ENCODE measurements at regions not wholly inside any gene's neighbourhood (a gene's known extent, or its start where the extent isn't known, plus 50 kb on each side); places are given as distances from the start of the nearest gene placed in this dataset.
"Not testable (repeated sequence)": the region's sequence is repeated elsewhere in the genome, so short reads cannot be mapped to it uniquely, and the experiment has no call there.

DNA sequence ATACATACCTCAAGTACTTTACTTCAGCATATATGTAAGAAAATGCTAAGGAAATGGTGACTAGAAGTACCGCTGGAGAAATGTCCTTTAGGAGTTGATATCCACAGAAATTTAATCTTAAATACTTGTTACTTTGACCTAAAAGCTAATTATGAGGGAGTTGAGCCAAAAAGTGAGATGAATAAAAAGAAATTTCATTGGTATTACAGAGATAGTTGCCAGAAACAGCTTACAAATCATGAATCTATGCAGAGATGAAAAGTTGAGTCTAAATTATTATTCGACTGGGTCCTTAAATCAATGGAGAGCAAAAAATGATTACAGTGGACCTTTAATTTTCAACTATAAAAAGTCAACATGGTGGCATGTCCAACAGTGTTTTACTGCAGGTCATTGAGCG lies 160.9 kb downstream of the MZT1 start:
- Histone ChIP-seq H3K4me3 (ENCODE audit: low read length) (no peak overlapping the region), H2AFZ (ENCODE audit: low read depth, low read length) (no peak overlapping the region), H3K4me1 (ENCODE audit: insufficient read depth, low read length) (no peaks in the 10 kb centered on the region), H3K27me3 (ENCODE audit: insufficient read depth, low read length) (no peaks in the 10 kb centered on the region), H3K36me3 (ENCODE audit: insufficient read depth, low read length) (no peaks in the 10 kb centered on the region), H3K9me3 (ENCODE audit: low read length) (no peaks in the 10 kb centered on the region)

DNA sequence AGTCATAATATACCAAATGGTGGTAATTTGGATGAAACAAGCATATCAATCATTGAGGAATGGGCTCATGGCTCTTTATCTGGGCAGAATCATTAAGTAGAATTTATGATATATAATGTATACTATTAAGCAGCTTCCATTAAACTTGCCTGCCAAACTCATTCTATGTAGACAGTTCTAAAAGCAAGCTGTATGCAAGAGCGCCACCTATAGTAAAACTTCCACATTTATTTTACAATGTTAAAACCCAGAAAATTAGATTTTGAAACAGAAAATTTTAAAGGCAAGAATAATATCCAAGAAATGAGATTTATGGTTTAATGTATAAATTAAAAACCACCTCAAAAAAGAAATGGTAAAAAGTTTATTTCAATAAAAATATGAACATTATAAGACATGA lies 161.5 kb downstream of the MZT1 start:
- no peaks in the 10 kb centered on the region for H3K4me1 ChIP-seq (ENCODE audit: insufficient read depth, low read length)
- no peak overlapping the region for H2AFZ ChIP-seq (ENCODE audit: low read depth, low read length)
- no peaks in the 10 kb centered on the region for H3K36me3 ChIP-seq (ENCODE audit: insufficient read depth, low read length)
- H3K4me3 ChIP-seq (ENCODE audit: low read length): no peak overlapping the region
- no peaks in the 10 kb centered on the region for H3K9me3 ChIP-seq (ENCODE audit: low read length)
- H3K27me3 ChIP-seq (ENCODE audit: insufficient read depth, low read length): no peaks in the 10 kb centered on the region

DNA sequence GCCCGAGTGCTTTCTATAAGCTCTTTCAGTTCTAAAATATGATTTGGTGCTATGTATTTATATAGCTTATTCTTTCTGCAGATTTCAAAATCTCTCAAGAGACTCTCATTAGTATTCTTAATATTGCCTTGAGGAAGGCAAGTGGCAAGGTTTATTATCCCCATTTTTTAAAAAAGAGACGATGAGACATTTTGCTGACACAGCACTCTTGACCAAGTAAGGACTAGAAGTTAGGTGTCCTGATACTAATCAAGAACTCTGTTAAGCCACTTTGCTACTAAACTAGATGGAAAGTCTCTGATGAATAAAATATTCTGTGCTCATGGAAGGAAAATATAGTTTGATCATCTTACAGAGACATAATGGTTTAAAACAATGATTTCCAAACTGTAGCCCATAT lies 164.7 kb downstream of the MZT1 start:
- Histone ChIP-seq H3K36me3 (ENCODE audit: insufficient read depth, low read length) (no peaks in the 10 kb centered on the region), H2AFZ (ENCODE audit: low read depth, low read length) (no peak overlapping the region), H3K4me3 (ENCODE audit: low read length) (no peak overlapping the region), H3K9me3 (ENCODE audit: low read length) (no peaks in the 10 kb centered on the region), H3K4me1 (ENCODE audit: insufficient read depth, low read length) (no peaks in the 10 kb centered on the region), H3K27me3 (ENCODE audit: insufficient read depth, low read length) (no peaks in the 10 kb centered on the region)

DNA sequence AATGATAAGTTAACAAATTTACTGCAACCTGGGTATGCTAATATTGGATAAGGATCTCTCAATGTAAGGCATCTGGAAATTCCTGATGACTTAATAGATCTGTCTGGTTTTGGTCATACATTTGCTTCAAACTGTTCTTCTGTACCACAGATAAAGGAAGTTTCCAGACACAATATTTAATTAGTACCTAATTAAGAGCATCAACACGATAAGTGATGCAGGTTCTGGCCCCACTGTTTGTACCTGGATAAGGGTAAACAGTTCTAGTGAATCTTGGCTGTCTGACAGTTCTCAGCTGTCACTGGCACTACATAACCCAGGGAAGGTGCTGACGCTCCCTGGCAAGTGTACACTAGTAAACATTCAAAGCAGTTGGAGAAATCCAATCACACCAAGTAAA lies 165.6 kb downstream of the MZT1 start:
- no peaks in the 10 kb centered on the region for H3K36me3 ChIP-seq (ENCODE audit: insufficient read depth, low read length)
- H3K4me3 ChIP-seq (ENCODE audit: low read length): no peak overlapping the region
- no peak overlapping the region for H2AFZ ChIP-seq (ENCODE audit: low read depth, low read length)
- H3K4me1 ChIP-seq (ENCODE audit: insufficient read depth, low read length): no peaks in the 10 kb centered on the region
- no peaks in the 10 kb centered on the region for H3K9me3 ChIP-seq (ENCODE audit: low read length)
- H3K27me3 ChIP-seq (ENCODE audit: insufficient read depth, low read length): no peaks in the 10 kb centered on the region

DNA sequence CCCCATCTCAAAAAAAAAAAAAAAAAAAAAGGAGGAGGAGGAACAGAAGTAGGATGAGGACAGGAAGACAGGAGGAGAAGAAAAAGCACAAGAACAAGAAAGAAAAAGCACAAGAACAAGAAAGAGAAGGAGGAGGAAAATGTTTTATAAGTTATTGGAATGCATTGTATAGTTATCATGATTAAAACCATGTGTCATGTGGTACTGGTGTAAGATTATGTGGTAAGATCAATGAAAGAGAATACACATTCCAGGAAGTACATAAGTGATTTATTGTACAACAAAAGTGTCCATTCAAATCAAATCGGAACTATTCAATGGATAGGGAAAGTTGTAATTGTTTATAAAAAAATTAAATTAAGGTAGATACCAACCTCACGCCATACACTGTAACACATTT lies 167.7 kb downstream of the MZT1 start:
- no peaks in the 10 kb centered on the region for H3K4me1 ChIP-seq (ENCODE audit: insufficient read depth, low read length)
- H3K9me3 ChIP-seq (ENCODE audit: low read length): no peaks in the 10 kb centered on the region
- H3K27me3 ChIP-seq (ENCODE audit: insufficient read depth, low read length): no peaks in the 10 kb centered on the region
- H3K36me3 ChIP-seq (ENCODE audit: insufficient read depth, low read length): no peaks in the 10 kb centered on the region
- no peak overlapping the region for H3K4me3 ChIP-seq (ENCODE audit: low read length)
- H2AFZ ChIP-seq (ENCODE audit: low read depth, low read length): no peak overlapping the region

DNA sequence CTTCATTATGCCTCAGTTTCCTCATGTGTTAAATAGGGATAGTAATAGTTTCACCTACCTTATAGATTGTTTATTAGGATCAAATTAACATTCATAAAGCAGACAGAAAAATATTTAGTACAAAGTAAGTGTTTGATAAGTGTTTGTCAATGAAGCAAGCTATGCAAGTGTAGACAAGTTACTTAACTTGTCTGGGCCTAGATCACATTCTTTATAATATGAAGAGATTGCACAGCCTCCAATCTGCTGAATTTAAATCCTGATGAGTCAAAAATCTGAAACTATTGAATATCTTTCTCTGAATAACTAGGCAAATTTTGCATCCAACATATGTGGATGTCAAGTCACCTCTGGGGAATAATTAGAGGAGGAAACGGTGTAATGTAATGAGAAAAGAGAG lies 170.5 kb downstream of the MZT1 start:
- no peak overlapping the region for H2AFZ ChIP-seq (ENCODE audit: low read depth, low read length)
- no peak overlapping the region for H3K4me3 ChIP-seq (ENCODE audit: low read length)
- no peaks in the 10 kb centered on the region for H3K27me3 ChIP-seq (ENCODE audit: insufficient read depth, low read length)
- H3K36me3 ChIP-seq (ENCODE audit: insufficient read depth, low read length): no peaks in the 10 kb centered on the region
- H3K9me3 ChIP-seq (ENCODE audit: low read length): no peaks in the 10 kb centered on the region
- H3K4me1 ChIP-seq (ENCODE audit: insufficient read depth, low read length): no peaks in the 10 kb centered on the region

DNA sequence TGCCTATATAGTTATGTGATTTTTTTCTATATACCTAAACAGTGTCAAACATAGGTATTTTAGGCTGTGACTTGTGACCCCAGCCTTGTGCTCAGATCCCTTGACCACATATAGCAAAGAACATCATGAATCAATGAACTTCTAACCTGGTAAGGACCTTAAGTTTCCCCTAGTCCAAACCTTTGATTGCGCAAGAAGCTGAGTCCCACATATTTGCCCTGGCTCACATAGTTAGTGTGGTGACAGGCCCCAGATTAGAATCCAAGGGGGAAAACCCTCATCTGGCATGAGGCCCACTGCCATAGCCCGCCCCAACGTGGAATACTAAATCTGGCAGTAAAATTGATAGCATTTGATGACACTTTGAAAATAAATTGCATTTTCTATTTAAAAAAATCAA lies 171.8 kb downstream of the MZT1 start:
- Histone ChIP-seq H3K36me3 (ENCODE audit: insufficient read depth, low read length) (no peaks in the 10 kb centered on the region), H3K9me3 (ENCODE audit: low read length) (no peaks in the 10 kb centered on the region), H3K4me1 (ENCODE audit: insufficient read depth, low read length) (no peaks in the 10 kb centered on the region), H3K4me3 (ENCODE audit: low read length) (no peak overlapping the region), H2AFZ (ENCODE audit: low read depth, low read length) (no peak overlapping the region), H3K27me3 (ENCODE audit: insufficient read depth, low read length) (no peaks in the 10 kb centered on the region)

DNA sequence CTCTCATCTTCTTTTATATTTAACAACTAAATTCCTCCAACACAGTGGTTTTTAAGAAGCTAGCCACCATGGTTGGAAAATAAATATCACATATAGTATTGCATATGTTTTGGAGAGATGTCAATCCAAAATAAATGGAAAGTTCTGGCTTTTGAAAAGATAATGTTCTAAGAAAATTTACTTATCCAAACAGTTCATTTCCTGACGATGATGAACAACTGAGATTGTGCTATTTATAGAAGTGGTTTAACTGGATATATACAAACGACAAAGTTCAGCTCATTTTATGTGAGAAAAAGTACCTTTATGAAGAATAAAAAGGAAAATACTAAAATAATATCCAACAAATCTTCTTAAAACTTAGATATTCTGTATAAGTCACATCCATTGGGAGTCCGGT lies 174.7 kb downstream of the MZT1 start:
- no peaks in the 10 kb centered on the region for H3K9me3 ChIP-seq (ENCODE audit: low read length)
- no peaks in the 10 kb centered on the region for H3K4me1 ChIP-seq (ENCODE audit: insufficient read depth, low read length)
- H3K36me3 ChIP-seq (ENCODE audit: insufficient read depth, low read length): no peaks in the 10 kb centered on the region
- H3K27me3 ChIP-seq (ENCODE audit: insufficient read depth, low read length): no peaks in the 10 kb centered on the region
- H2AFZ ChIP-seq (ENCODE audit: low read depth, low read length): no peak overlapping the region
- no peak overlapping the region for H3K4me3 ChIP-seq (ENCODE audit: low read length)

DNA sequence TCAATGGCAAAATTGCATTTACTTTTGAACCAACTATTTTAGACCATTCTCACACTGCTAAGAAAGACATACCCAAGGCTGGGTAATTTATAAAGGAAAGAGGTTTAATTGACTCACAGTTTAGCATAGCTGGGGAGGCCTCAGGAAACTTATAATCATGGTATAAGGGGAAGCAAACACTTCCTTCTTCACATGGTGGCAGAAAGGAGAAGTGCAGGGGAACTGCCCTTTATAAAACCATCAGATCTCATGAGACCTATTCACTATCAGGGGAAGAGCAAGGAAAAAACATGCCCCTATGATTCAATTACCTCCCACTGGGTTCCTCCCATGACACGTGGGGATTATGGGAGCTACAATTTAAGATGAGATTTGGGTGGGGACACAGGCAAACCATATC lies 181.5 kb downstream of the MZT1 start:
- not testable (repeated sequence) for H3K4me1 ChIP-seq (ENCODE audit: insufficient read depth, low read length); H3K36me3 ChIP-seq (ENCODE audit: insufficient read depth, low read length); H3K4me3 ChIP-seq (ENCODE audit: low read length); H3K9me3 ChIP-seq (ENCODE audit: low read length); H3K27me3 ChIP-seq (ENCODE audit: insufficient read depth, low read length); H2AFZ ChIP-seq (ENCODE audit: low read depth, low read length)

DNA sequence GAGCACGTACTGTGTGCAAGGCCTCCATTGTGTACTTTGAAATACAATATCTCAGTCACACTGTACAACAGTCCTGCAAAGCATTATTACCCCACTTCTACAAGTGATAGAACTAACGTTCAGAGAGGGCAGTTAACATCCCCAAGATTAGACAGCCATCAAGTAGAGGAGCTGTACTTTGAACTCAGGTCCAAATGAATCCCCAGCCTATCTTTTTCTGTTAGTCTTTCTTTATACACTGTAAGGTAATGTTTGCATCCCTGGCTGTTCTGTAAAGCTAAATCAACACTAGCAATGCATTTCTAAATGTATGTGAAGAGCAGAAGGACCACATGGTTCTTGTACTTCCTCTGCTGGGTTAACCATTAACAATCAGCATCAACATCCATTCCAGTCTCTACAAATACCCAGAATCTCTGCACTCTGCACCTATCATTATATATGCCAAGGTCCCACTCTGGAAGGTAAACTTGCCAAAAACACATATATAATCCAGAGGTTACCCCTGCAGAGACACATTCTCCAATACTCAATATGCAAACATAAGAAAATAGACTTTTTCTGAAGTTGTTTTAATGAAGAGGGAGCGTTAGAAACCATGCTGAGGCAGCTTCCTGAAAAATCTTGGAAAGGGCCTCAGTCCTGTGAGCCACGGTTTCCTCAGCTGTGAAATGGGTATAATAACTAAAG lies 182.3 kb downstream of the MZT1 start:
- Histone ChIP-seq H3K9me3 (ENCODE audit: low read length) (no peaks in the 10 kb centered on the region), H2AFZ (ENCODE audit: low read depth, low read length) (no peak overlapping the region), H3K4me3 (ENCODE audit: low read length) (no peak overlapping the region), H3K4me1 (ENCODE audit: insufficient read depth, low read length) (no peaks in the 10 kb centered on the region), H3K27me3 (ENCODE audit: insufficient read depth, low read length) (peaks cover 5% of the 10 kb centered on the region), H3K36me3 (ENCODE audit: insufficient read depth, low read length) (no peaks in the 10 kb centered on the region)

DNA sequence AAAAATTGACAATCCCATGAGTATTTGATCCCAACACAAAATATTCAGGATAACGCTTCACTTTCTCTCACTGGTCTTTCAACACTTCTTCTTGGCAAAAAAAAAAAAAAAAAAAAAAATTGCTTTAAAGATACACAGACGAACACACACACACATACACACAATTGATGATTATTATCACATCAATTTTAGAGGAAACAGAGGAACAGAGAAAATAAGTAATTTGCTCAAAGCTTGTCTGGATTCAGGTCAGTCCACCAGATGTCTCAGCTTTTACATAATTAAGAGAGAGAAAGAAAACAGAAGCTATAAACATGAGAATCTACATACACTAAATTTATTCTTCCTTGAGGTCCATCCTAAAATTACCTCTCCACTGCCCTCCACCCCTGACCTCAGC lies 183.4 kb downstream of the MZT1 start:
- Histone ChIP-seq H3K4me1 (ENCODE audit: insufficient read depth, low read length) (no peaks in the 10 kb centered on the region), H2AFZ (ENCODE audit: low read depth, low read length) (no peak overlapping the region), H3K4me3 (ENCODE audit: low read length) (no peak overlapping the region), H3K9me3 (ENCODE audit: low read length) (no peaks in the 10 kb centered on the region), H3K27me3 (ENCODE audit: insufficient read depth, low read length) (peaks cover 8% of the 10 kb centered on the region), H3K36me3 (ENCODE audit: insufficient read depth, low read length) (no peaks in the 10 kb centered on the region)

DNA sequence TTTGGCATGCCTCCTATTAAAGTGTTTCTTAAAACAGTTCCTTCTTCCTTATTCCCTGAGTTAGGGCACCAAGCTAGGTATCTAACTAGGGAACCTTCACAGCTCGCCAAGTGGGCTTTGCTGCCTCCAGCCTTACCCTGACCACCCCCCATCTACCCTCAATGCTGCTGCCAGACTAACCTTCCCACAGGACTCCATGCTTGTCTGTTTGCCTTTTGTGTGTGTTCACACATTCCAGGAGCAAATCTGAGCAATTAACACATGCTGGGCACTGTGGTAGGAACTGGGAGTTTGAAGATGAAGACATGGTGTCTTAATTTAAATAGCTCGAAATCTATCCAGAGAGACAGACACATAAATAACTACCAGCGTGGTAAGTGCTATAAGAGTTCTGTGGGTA lies 185.2 kb downstream of the MZT1 start:
- Histone ChIP-seq H3K4me1 (ENCODE audit: insufficient read depth, low read length) (no peaks in the 10 kb centered on the region), H2AFZ (ENCODE audit: low read depth, low read length) (no peak overlapping the region), H3K36me3 (ENCODE audit: insufficient read depth, low read length) (no peaks in the 10 kb centered on the region), H3K9me3 (ENCODE audit: low read length) (no peaks in the 10 kb centered on the region), H3K27me3 (ENCODE audit: insufficient read depth, low read length) (peaks cover 20% of the 10 kb centered on the region), H3K4me3 (ENCODE audit: low read length) (no peak overlapping the region)

DNA sequence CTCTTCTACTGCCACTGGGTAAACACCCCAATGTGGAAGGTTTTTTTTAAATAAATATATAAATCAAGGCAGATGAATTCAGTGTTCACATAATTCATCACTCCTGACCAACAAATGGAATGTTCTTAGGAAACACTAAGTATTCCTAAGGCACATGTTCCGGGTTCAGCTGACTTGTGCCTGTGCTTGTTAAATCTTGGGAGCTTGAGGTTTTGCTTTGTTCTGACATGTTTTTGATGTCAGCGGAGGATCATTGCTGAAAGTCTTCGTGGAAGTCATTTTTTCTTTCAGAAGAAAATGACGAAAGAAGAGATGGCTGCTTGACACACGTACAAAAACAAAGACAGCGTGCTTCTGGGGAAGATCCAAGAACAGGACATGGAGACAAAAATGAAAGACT lies 185.8 kb downstream of the MZT1 start:
- Histone ChIP-seq H2AFZ (ENCODE audit: low read depth, low read length) (no peak overlapping the region), H3K9me3 (ENCODE audit: low read length) (no peaks in the 10 kb centered on the region), H3K36me3 (ENCODE audit: insufficient read depth, low read length) (no peaks in the 10 kb centered on the region), H3K4me1 (ENCODE audit: insufficient read depth, low read length) (no peaks in the 10 kb centered on the region), H3K27me3 (ENCODE audit: insufficient read depth, low read length) (peaks cover 20% of the 10 kb centered on the region), H3K4me3 (ENCODE audit: low read length) (no peak overlapping the region)

DNA sequence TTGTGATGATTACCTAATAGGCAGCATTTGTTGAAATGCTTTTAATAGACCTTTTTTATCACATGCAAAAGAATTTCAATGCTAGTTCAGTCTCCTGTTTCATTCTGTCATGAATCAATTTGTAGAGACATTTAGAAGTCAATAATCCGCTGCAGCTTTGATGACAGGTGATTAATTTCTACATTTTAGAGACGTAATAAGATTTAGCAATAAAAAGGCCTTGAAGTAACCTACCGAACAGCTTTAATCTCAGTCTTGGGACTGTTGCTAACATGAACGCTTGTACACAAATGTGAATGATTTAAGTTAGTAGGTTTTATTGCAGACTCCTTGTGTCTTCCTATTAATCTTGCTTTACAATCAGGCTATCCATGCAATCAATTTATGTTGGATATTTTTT lies 186.5 kb downstream of the MZT1 start:
- Histone ChIP-seq H2AFZ (ENCODE audit: low read depth, low read length) (no peak overlapping the region), H3K4me3 (ENCODE audit: low read length) (no peak overlapping the region), H3K27me3 (ENCODE audit: insufficient read depth, low read length) (peaks cover 20% of the 10 kb centered on the region), H3K9me3 (ENCODE audit: low read length) (no peaks in the 10 kb centered on the region), H3K36me3 (ENCODE audit: insufficient read depth, low read length) (no peaks in the 10 kb centered on the region), H3K4me1 (ENCODE audit: insufficient read depth, low read length) (no peaks in the 10 kb centered on the region)

Measured in neuron (in vitro differentiated cells).